ENCODE measurements at regions not wholly inside any gene's neighbourhood (a gene's known extent, or its start where the extent isn't known, plus 50 kb on each side); places are given as distances from the start of the nearest gene placed in this dataset.
"Not testable (repeated sequence)": the region's sequence is repeated elsewhere in the genome, so short reads cannot be mapped to it uniquely, and the experiment has no call there.

DNA sequence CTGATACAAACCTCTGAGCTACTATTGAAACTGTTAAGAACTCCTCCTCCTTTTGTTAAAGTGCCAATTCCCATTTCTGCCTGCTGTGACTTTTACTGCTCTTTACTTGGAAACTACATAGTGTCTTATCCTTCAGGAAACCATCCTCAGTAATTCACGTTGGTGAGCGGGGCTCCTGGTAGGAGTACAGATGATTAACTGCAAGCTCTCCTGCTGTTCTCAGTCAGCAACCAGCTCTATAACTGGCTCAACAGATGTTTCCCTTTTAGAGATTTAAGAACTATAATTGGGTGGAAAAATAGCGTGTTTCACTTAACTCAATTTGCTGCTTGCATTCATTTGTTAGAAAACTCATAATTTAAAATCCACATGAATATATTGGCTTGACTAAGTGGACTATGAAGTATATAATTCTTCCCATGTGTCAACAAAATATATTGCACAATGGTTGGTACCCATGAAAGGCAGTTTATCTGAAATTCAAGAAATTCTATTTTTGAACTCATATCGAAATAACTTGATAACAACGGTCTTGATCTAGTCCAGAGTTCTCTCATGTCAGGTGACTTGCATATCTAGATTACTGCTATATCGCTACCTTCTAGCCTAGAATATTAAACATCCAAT, 574.0 kb downstream of the KCNT2 start:
- Mint-ChIP-seq H3K27me3 (no peaks in the 10 kb centered on the region), H3K4me1 (no peaks in the 10 kb centered on the region), H3K36me3 (ENCODE audit: low read depth) (no peaks in the 10 kb centered on the region), H3K27ac (no peak overlapping the region), H3K4me3 (no peak overlapping the region), H3K9me3 (peaks cover 8% of the 10 kb centered on the region)
- ChIA-PET POLR2A (no interaction called here), CTCF (no interaction called here)
- ATAC-seq (ENCODE audit: low read depth), result no peak
- intact Hi-C loops (cut with micrococcal nuclease), result no loop called here
- DNase-seq, result no peak
- TF ChIP-seq CTCF (IDR thresholded peaks at IDR 0.05), result no peak

GRCh38 chr1:196031387-196031786, 576.9 kb downstream of the KCNT2 start:
- H3K9me3 Mint-ChIP-seq; ATAC-seq (ENCODE audit: low read depth); H3K36me3 Mint-ChIP-seq (ENCODE audit: low read depth); CTCF ChIA-PET; H3K27ac Mint-ChIP-seq; H3K27me3 Mint-ChIP-seq; POLR2A ChIA-PET; H3K4me3 Mint-ChIP-seq; DNase-seq; intact Hi-C loops (cut with micrococcal nuclease); H3K4me1 Mint-ChIP-seq: not testable (repeated sequence)

DNA sequence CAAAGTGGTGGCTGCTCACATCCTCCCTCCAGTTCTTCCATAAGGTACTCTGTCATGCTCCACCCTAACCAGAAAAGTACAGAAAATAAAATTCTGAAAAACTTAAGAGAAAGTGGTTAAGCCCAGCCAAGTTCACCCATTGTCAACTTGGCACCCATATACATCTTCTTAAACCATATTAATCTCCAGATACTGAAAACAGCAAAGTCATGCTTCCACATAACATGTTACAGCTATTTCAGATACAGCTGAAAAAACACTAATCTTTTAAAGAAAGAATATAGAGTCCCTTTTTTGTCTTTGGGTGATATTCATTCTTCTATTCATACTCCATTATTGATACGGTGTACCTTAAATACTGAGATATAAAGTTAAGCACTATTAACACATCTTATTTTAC, 577.8 kb downstream of the KCNT2 start:
- no peak for TF ChIP-seq CTCF (IDR thresholded peaks at IDR 0.05)
- no peaks in the 10 kb centered on the region for H3K4me1 Mint-ChIP-seq
- no peaks in the 10 kb centered on the region for H3K36me3 Mint-ChIP-seq (ENCODE audit: low read depth)
- intact Hi-C loops (cut with micrococcal nuclease), result no loop called here
- no peaks in the 10 kb centered on the region for H3K9me3 Mint-ChIP-seq
- ChIA-PET POLR2A (no interaction called here), CTCF (no interaction called here)
- ATAC-seq (ENCODE audit: low read depth) (no peak), DNase-seq (no peak)
- no peak overlapping the region for H3K27ac Mint-ChIP-seq
- H3K27me3 Mint-ChIP-seq, result no peaks in the 10 kb centered on the region
- no peak overlapping the region for H3K4me3 Mint-ChIP-seq

DNA sequence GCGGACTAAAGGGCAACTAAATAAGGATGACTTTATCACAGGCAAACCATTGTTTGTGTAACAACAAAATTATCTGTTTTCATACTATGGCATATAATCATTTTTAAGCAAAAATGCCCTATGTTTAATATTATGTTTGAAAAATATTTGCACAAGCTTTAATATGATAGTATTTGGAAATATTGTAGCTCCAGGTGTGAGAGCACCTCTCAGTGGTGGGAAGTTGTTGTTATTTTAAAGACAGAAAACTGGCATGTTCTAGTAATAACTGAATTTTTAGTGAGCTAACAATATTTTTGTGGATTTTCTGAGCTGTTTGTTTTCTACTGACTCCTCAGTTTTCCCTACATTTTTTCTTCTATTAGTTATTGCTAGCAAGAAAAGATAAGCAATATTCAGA, 578.8 kb downstream of the KCNT2 start:
- POLR2A ChIA-PET, result no interaction called here
- Mint-ChIP-seq H3K4me1 (no peaks in the 10 kb centered on the region), H3K4me3 (no peak overlapping the region), H3K36me3 (ENCODE audit: low read depth) (no peaks in the 10 kb centered on the region), H3K27ac (no peak overlapping the region), H3K27me3 (no peaks in the 10 kb centered on the region), H3K9me3 (no peaks in the 10 kb centered on the region)
- intact Hi-C loops (cut with micrococcal nuclease), result no loop called here
- TF ChIP-seq CTCF (IDR thresholded peaks at IDR 0.05), result no peak
- no peak for DNase-seq
- CTCF ChIA-PET, result no interaction called here
- no peak for ATAC-seq (ENCODE audit: low read depth)

GRCh38 chr1:196027127-196027526, 581.1 kb downstream of the KCNT2 start:
- ATAC-seq (ENCODE audit: low read depth) (no peak), DNase-seq (no peak)
- no peak overlapping the region for H3K4me3 Mint-ChIP-seq
- CTCF ChIA-PET, result no interaction called here
- intact Hi-C loops (cut with micrococcal nuclease), result no loop called here
- H3K36me3 Mint-ChIP-seq (ENCODE audit: low read depth), result no peaks in the 10 kb centered on the region
- TF ChIP-seq CTCF (IDR thresholded peaks at IDR 0.05), result no peak
- H3K27me3 Mint-ChIP-seq, result no peaks in the 10 kb centered on the region
- H3K4me1 Mint-ChIP-seq, result no peaks in the 10 kb centered on the region
- no peaks in the 10 kb centered on the region for H3K9me3 Mint-ChIP-seq
- POLR2A ChIA-PET, result no interaction called here
- H3K27ac Mint-ChIP-seq, result no peak overlapping the region

- POLR2A ChIA-PET; CTCF ChIA-PET; H3K9me3 Mint-ChIP-seq; H3K36me3 Mint-ChIP-seq (ENCODE audit: low read depth); H3K4me3 Mint-ChIP-seq; intact Hi-C loops (cut with micrococcal nuclease); H3K27ac Mint-ChIP-seq; DNase-seq; H3K27me3 Mint-ChIP-seq; H3K4me1 Mint-ChIP-seq; ATAC-seq (ENCODE audit: low read depth): not testable (repeated sequence)
Observed at GRCh38 chr1:196021174-196021573, 587.1 kb downstream of the KCNT2 start.
